Keratinocyte (primary cell): ENCODE measurements at regions not wholly inside any gene's neighbourhood (a gene's known extent, or its start where the extent isn't known, plus 50 kb on each side); places are given as distances from the start of the nearest gene placed in this dataset.

Source experiments
- DNase-seq: peaks from one replicate; pipeline ENCODE4 v3.0.0-alpha.2; 2011; ENCODE audit warnings: low read depth, missing footprints, low spot score
- FAIRE-seq: peaks from 2 replicates; lab custom pipeline; 2011; peaks lifted over from hg19 to GRCh38; lab: Jason Lieb, UNC
- H2AFZ ChIP-seq: 2 replicates; pipeline ENCODE4 v1.6.0; 2012; ENCODE audit warnings: low read length, control low read depth, inconsistent platforms; ENCODE audit not compliant: control insufficient read depth
- H3K27ac ChIP-seq: 2 replicates; pipeline ENCODE4 v1.5.1; 2011; ENCODE audit warnings: low read length; ENCODE audit not compliant: control insufficient read depth, insufficient read depth
- H3K27me3 ChIP-seq: 3 replicates; pipeline ENCODE4 v1.6.0; 2011; ENCODE audit warnings: low read length; ENCODE audit not compliant: control insufficient read depth, insufficient read depth; ENCODE audit errors: extremely low read depth
- H3K36me3 ChIP-seq, 2 experiments: 2 replicates in 1 of 2; 3 replicates in 1 of 2; pipeline ENCODE4 v1.5.1; 2011; ENCODE audit warnings: low read length in 2 of 2, mild to moderate bottlenecking in 1 of 2; ENCODE audit not compliant: control insufficient read depth in 2 of 2, insufficient read depth in 2 of 2; ENCODE audit errors: extremely low read depth in 1 of 2
- H3K4me1 ChIP-seq: 3 replicates; pipeline ENCODE4 v1.5.1; 2011; ENCODE audit warnings: low read length; ENCODE audit not compliant: control insufficient read depth, insufficient read depth; ENCODE audit errors: extremely low read depth
- H3K4me2 ChIP-seq: 3 replicates; pipeline ENCODE4 v1.6.0; 2011; ENCODE audit warnings: low read depth, low read length; ENCODE audit not compliant: control insufficient read depth, insufficient read depth; ENCODE audit errors: extremely low read depth
- H3K4me3 ChIP-seq, 3 experiments: fragments of 200-600 bp in 1 of 3; sonication (generic) in 1 of 3; 2 replicates in 2 of 3; 3 replicates in 1 of 3; pipeline ENCODE4 v1.5.1; 2011 to 2016; ENCODE audit warnings: low read length in 3 of 3, mild to moderate bottlenecking in 3 of 3, control low read depth in 2 of 3, inconsistent platforms in 1 of 3, low read depth in 1 of 3, mixed read lengths in 1 of 3, mixed run types in 1 of 3, moderate library complexity in 1 of 3; ENCODE audit not compliant: control insufficient read depth in 2 of 3, insufficient read depth in 2 of 3; ENCODE audit errors: extremely low read depth in 1 of 3
- H3K79me2 ChIP-seq: 2 replicates; pipeline ENCODE4 v1.6.0; 2012; ENCODE audit warnings: low read length; ENCODE audit not compliant: control insufficient read depth, insufficient read depth
- H3K9ac ChIP-seq: 3 replicates; pipeline ENCODE4 v1.6.0; 2011; ENCODE audit warnings: low read length; ENCODE audit not compliant: control insufficient read depth, insufficient read depth; ENCODE audit errors: extremely low read depth
- H3K9me1 ChIP-seq: 3 replicates; pipeline ENCODE4 v1.6.0; 2011; ENCODE audit warnings: low read length; ENCODE audit not compliant: control insufficient read depth, insufficient read depth; ENCODE audit errors: extremely low read depth
- H3K9me3 ChIP-seq: 2 replicates; pipeline ENCODE4 v1.5.1; 2012; ENCODE audit warnings: low read depth, low read length; ENCODE audit not compliant: control insufficient read depth
- H4K20me1 ChIP-seq: 3 replicates; pipeline ENCODE4 v1.6.0; 2011; ENCODE audit warnings: low read length; ENCODE audit not compliant: control insufficient read depth, insufficient read depth; ENCODE audit errors: extremely low read depth
- CTCF ChIP-seq, 3 experiments: IDR thresholded peaks in 1 of 3; conservative IDR thresholded peaks in 1 of 3; optimal IDR thresholded peaks in 1 of 3; 2 replicates in 2 of 3; 3 replicates in 1 of 3; pipeline versions ENCODE3 to v1.5.1; 2011; ENCODE audit warnings: low read length in 3 of 3, mild to moderate bottlenecking in 3 of 3, moderate library complexity in 2 of 3, control low read depth in 1 of 3, inconsistent platforms in 1 of 3; ENCODE audit not compliant: insufficient read depth in 2 of 3; ENCODE audit errors: extremely low read depth in 1 of 3
- EZH2 ChIP-seq: IDR thresholded peaks from one replicate; pipeline ENCODE4 v1.6.1; 2012; ENCODE audit warnings: inconsistent platforms, mild to moderate bottlenecking, low read length, moderate library complexity
- dilution Hi-C: fragments of 300-500 bp; cut with MboI; formaldehyde crosslinking; loops from one replicate; pipeline ENCODE4 v1.7.0; 2020; ENCODE audit warnings: low sequenced_read_pairs; ENCODE audit not compliant: extremely low pct_ligation_motif_present

- dilution Hi-C loops = no loop called here
- Histone ChIP-seq H4K20me1 (no peaks in the 10 kb centered on the region), H3K36me3 (no peaks in the 10 kb centered on the region), H3K9me3 (no peaks in the 10 kb centered on the region), H3K4me2 (no peak overlapping the region), H3K9ac (no peak overlapping the region), H3K27me3 (peaks cover 20% of the 10 kb centered on the region), H3K27ac (no peak overlapping the region), H3K79me2 (no peaks in the 10 kb centered on the region), H3K4me1 (no peaks in the 10 kb centered on the region), H3K4me3 (no peak overlapping the region), H3K9me1 (no peaks in the 10 kb centered on the region), H2AFZ (no peak overlapping the region)
- DNase-seq (no peak), FAIRE-seq (no peak)
- TF ChIP-seq CTCF (optimal IDR thresholded peaks at IDR 0.05 in 1 of 3, IDR thresholded peaks at IDR 0.05 in 1 of 3, conservative IDR thresholded peaks at IDR 0.05 in 1 of 3; ENCODE audit: extremely low read depth in 1 of 3, insufficient read depth in 2 of 3, low read length in 3 of 3) = no peak
- TF ChIP-seq EZH2 = no peak
Observed at GRCh38 chr12:113610698-113611097, 139.0 kb upstream of the LHX5 start.

- Histone ChIP-seq H3K4me3 (no peak overlapping the region), H3K27me3 (peaks cover 20% of the 10 kb centered on the region), H3K36me3 (no peaks in the 10 kb centered on the region), H3K9ac (no peak overlapping the region), H3K27ac (no peak overlapping the region), H3K4me1 (no peaks in the 10 kb centered on the region), H4K20me1 (no peaks in the 10 kb centered on the region), H3K9me3 (no peaks in the 10 kb centered on the region), H3K4me2 (no peak overlapping the region), H2AFZ (no peak overlapping the region), H3K9me1 (no peaks in the 10 kb centered on the region), H3K79me2 (no peaks in the 10 kb centered on the region)
- FAIRE-seq (no peak), DNase-seq (no peak)
- dilution Hi-C loops = no loop called here
- no peak for TF ChIP-seq EZH2
- TF ChIP-seq CTCF (optimal IDR thresholded peaks at IDR 0.05 in 1 of 3, IDR thresholded peaks at IDR 0.05 in 1 of 3, conservative IDR thresholded peaks at IDR 0.05 in 1 of 3; ENCODE audit: extremely low read depth in 1 of 3, insufficient read depth in 2 of 3, low read length in 3 of 3) = no peak
Observed at GRCh38 chr12:113609692-113610469, 138.2 kb upstream of the LHX5 start.
